K562 (cell line): ENCODE measurements at regions not wholly inside any gene's neighbourhood (a gene's known extent, or its start where the extent isn't known, plus 50 kb on each side); places are given as distances from the start of the nearest gene placed in this dataset.

Experiments
- ATAC-seq: fragments of 200-7000 bp; cut with Tn5 transposase; 3 replicates; pipeline ENCODE4 v1.9.1; 2020; ENCODE audit warnings: moderate library complexity
- BruUV-seq: library from RNA; stranded (reverse); fragments of 400-500 nt; replicated peaks from 2 replicates; lab custom pipeline; 2021; lab: Mats Ljungman, UMichigan
- CTCF ChIA-PET: fragments of 300-600 bp; formaldehyde crosslinking; extraction: SDS; loops from one replicate; lab custom pipeline; 2021; ENCODE audit warnings: low intra/inter-chr PET ratio; lab: Yijun Ruan, JAX
- POLR2A ChIA-PET: fragments of 300-600, 350-650 bp; sonication (Branson Sonifier 250); formaldehyde crosslinking; extraction: SDS; loops from one replicate; lab custom pipeline; 2021; ENCODE audit warnings: antibody characterized with exemption, inconsistent platforms; lab: Yijun Ruan, JAX
- DNase-seq, 4 experiments: peaks; one replicate each; pipeline versions ENCODE4 v3.0.0 to v3.0.0-alpha.2; 2011 to 2018; ENCODE audit warnings: low spot score in 3 of 4, mixed read lengths in 3 of 4; ENCODE audit errors: extremely low read depth in 1 of 4
- FAIRE-seq: peaks from 2 replicates; lab custom pipeline; 2011; peaks lifted over from hg19 to GRCh38; lab: Jason Lieb, UNC
- H2AFZ ChIP-seq: 2 replicates; pipeline ENCODE4 v1.6.0; 2011; ENCODE audit warnings: low read depth, low read length, control low read depth, inconsistent platforms
- H3K27ac ChIP-seq: fragments of 200-600 bp; 3 replicates; pipeline ENCODE4 v1.8.0; 2011; ENCODE audit warnings: low read depth, mild to moderate bottlenecking, control low read depth, inconsistent platforms, low read length, moderate library complexity, mixed read lengths; ENCODE audit errors: extremely low read depth
- H3K27me3 ChIP-seq, 2 experiments: fragments of 300-600 bp in 1 of 2; 2 replicates in 1 of 2; 3 replicates in 1 of 2; pipeline versions ENCODE4 v1.6.0 to v1.8.0; 2011; ENCODE audit warnings: inconsistent platforms in 2 of 2, low read length in 2 of 2, mild to moderate bottlenecking in 1 of 2, mixed read lengths in 1 of 2, moderate library complexity in 1 of 2; ENCODE audit not compliant: control insufficient read depth in 2 of 2, insufficient read depth in 2 of 2
- H3K36me3 ChIP-seq: fragments of 300-600 bp; 3 replicates; pipeline ENCODE4 v1.8.0; 2011; ENCODE audit warnings: mild to moderate bottlenecking, low read length, inconsistent platforms; ENCODE audit not compliant: control insufficient read depth, insufficient read depth
- H3K4me1 ChIP-seq, 2 experiments: fragments of 200-600 bp in 1 of 2; replicated peaks in 1 of 2; 2 replicates in 1 of 2; 3 replicates in 1 of 2; pipeline versions ENCODE4 v1.5.1 to v1.8.0; 2011; ENCODE audit warnings: inconsistent platforms in 2 of 2, low read length in 2 of 2, mild to moderate bottlenecking in 1 of 2, mixed read lengths in 1 of 2, moderate library complexity in 1 of 2; ENCODE audit not compliant: control insufficient read depth in 2 of 2, insufficient read depth in 2 of 2
- H3K4me2 ChIP-seq: 2 replicates; pipeline ENCODE4 v1.6.1; 2011; ENCODE audit warnings: low read length, control low read depth, inconsistent platforms, mixed read lengths; ENCODE audit not compliant: insufficient read depth
- H3K4me3 ChIP-seq: fragments of 200-600 bp; sonication (generic), shearing (Covaris generic); 2 replicates; pipeline ENCODE4 v1.5.1; 2016; ENCODE audit warnings: control low read depth, inconsistent platforms
- H3K79me2 ChIP-seq: fragments of 200-600 bp; 3 replicates; pipeline ENCODE4 v1.8.0; 2011; ENCODE audit warnings: low read length, inconsistent platforms; ENCODE audit not compliant: control insufficient read depth, insufficient read depth
- H3K9ac ChIP-seq, 2 experiments: 2 replicates each; pipeline versions ENCODE4 v1.6.0 to v1.6.1; 2011; ENCODE audit warnings: low read depth in 2 of 2, low read length in 2 of 2, control low read depth in 1 of 2, inconsistent platforms in 1 of 2, mild to moderate bottlenecking in 1 of 2, mixed read lengths in 1 of 2; ENCODE audit not compliant: insufficient read depth in 1 of 2
- H3K9me1 ChIP-seq: one replicate; pipeline ENCODE4 v1.6.0; 2011; ENCODE audit warnings: inconsistent platforms, mild to moderate bottlenecking, low read length, moderate library complexity; ENCODE audit not compliant: control insufficient read depth, insufficient read depth
- H3K9me3 ChIP-seq: replicated peaks from 2 replicates; pipeline ENCODE4 v1.5.1; 2011; ENCODE audit warnings: low read depth, low read length, inconsistent platforms; ENCODE audit not compliant: control insufficient read depth, insufficient read depth
- H4K20me1 ChIP-seq: replicated peaks from 2 replicates; pipeline ENCODE4 v1.6.1; 2011; ENCODE audit warnings: low read length, inconsistent platforms, mixed read lengths; ENCODE audit not compliant: control insufficient read depth, insufficient read depth
- ATF7 ChIP-seq: fragments of 450-650 bp; IDR thresholded peaks from 2 replicates; pipeline ENCODE4 v1.7.1; 2014; ENCODE audit warnings: mild to moderate bottlenecking, moderate library complexity
- FOXM1 ChIP-seq, 2 experiments: fragments of 450-650 bp in 1 of 2; sonication (generic) in 1 of 2; formaldehyde crosslinking in 1 of 2; IDR thresholded peaks; 2 replicates each; pipeline versions ENCODE4 v1.6.1 to v1.9.0; 2017 to 2022; ENCODE audit warnings: low read depth in 2 of 2, mild to moderate bottlenecking in 2 of 2, missing genetic modification reagents in 1 of 2, moderate library complexity in 1 of 2
- MAFF ChIP-seq: IDR thresholded peaks from 2 replicates; pipeline ENCODE4 v1.6.1; 2012; ENCODE audit warnings: low read length, improper control_type of control experiment
- PATZ1 ChIP-seq: fragments of 250-450 bp; sonication (Bioruptor Pico); IDR thresholded peaks from 2 replicates; pipeline ENCODE4 v1.5.0; 2020; ENCODE audit warnings: mild to moderate bottlenecking, borderline replicate concordance
- RBM14 ChIP-seq: fragments of 200-400 bp; formaldehyde crosslinking; IDR thresholded peaks from 2 replicates; pipeline ENCODE4 v1.6.1; 2018; ENCODE audit warnings: low read depth, mild to moderate bottlenecking, low read length, moderate library complexity, borderline replicate concordance; ENCODE audit not compliant: insufficient read depth
- SNAPC5 ChIP-seq: fragments of 250-450 bp; sonication (Bioruptor Pico); IDR thresholded peaks from 2 replicates; pipeline ENCODE4 v1.8.0; 2021; ENCODE audit warnings: moderate library complexity, mild to moderate bottlenecking, inconsistent platforms
- THRB ChIP-seq: fragments of 450-650 bp; formaldehyde crosslinking; conservative IDR thresholded peaks from 2 replicates; pipeline ENCODE4 v1.4.0; 2022; ENCODE audit warnings: mild to moderate bottlenecking, missing genetic modification characterization
- ZNF134 ChIP-seq: fragments of 250-450 bp; sonication (Bioruptor Pico); conservative IDR thresholded peaks from 2 replicates; pipeline ENCODE4 v1.4.0; 2020
- ZNF668 ChIP-seq: fragments of 250-450 bp; sonication (Bioruptor Pico); IDR thresholded peaks from 2 replicates; pipeline ENCODE4 v1.8.0; 2022; ENCODE audit warnings: mild to moderate bottlenecking, inconsistent platforms
- ZNF717 ChIP-seq: fragments of 250-450 bp; sonication (Bioruptor Pico); IDR thresholded peaks from 2 replicates; pipeline ENCODE4 v1.5.0; 2021
- ZNF79 ChIP-seq: fragments of 250-450 bp; sonication (Bioruptor Pico); IDR thresholded peaks from 2 replicates; pipeline ENCODE4 v1.4.0; 2020; ENCODE audit warnings: low read depth, mild to moderate bottlenecking, moderate library complexity
- WGBS: fragments of 100-300 bp; shearing (Covaris generic); methylation state at CpG from one replicate; pipeline ENCODE4 v1.1.6; 2016; ENCODE audit warnings: low coverage, mixed read lengths; ENCODE audit not compliant: insufficient coverage; ENCODE audit errors: missing lambda C conversion rate; 5-methylcytosine and 5-hydroxymethylcytosine counted together
- in situ Hi-C: fragments of 300-500 bp; cut with MboI; formaldehyde crosslinking; loops from 4 replicates; pipeline ENCODE4 v1.15.0; 2018; ENCODE audit warnings: inconsistent platforms, mixed read lengths
- intact Hi-C: fragments of 100-400 bp; cut with micrococcal nuclease; formaldehyde crosslinking; loops from 2 replicates; pipeline ENCODE4 v1.14.2; 2022

- H3K4me2 ChIP-seq = no peak overlapping the region
- ChIA-PET POLR2A (no interaction called here), CTCF (no interaction called here)
- ATAC-seq (no peak), DNase-seq (no peak), FAIRE-seq (no peak)
- H3K9me1 ChIP-seq = no peaks in the 10 kb centered on the region
- H3K79me2 ChIP-seq = no peaks in the 10 kb centered on the region
- 3% methylated on average over 2 of the region's 2 CpGs for WGBS
- no peak overlapping the region for H2AFZ ChIP-seq
- H3K4me3 ChIP-seq = no peak overlapping the region
- BruUV-seq = no TSS peak
- H4K20me1 ChIP-seq = no peaks in the 10 kb centered on the region
- H3K4me1 ChIP-seq = no peaks in the 10 kb centered on the region
- intact Hi-C loops (no loop called here), in situ Hi-C loops (no loop called here)
- no peaks in the 10 kb centered on the region; the same call in 1 of the 2 replicates for H3K9me3 ChIP-seq
- H3K9ac ChIP-seq = no peak overlapping the region
- TF ChIP-seq ZNF79 (CRISPR knock-in tag) = no peak
- no peak for TF ChIP-seq RBM14
- no peak for TF ChIP-seq THRB (CRISPR knock-in tag)
- TF ChIP-seq ZNF668 (CRISPR knock-in tag) = no peak
- no peak for TF ChIP-seq PATZ1 (CRISPR knock-in tag)
- TF ChIP-seq ZNF717 (CRISPR knock-in tag) = no peak
- no peak for TF ChIP-seq ZNF134 (CRISPR knock-in tag)
- TF ChIP-seq FOXM1 (IDR thresholded peaks at IDR 0.05; ENCODE audit: low read depth) = no peak
- no peak for TF ChIP-seq FOXM1 (CRISPR knock-in tag; IDR thresholded peaks at IDR 0.05; ENCODE audit: low read depth)
- no peak for TF ChIP-seq MAFF
- no peak for TF ChIP-seq SNAPC5 (CRISPR knock-in tag)
- TF ChIP-seq ATF7 = no peak
- H3K27ac ChIP-seq = no peak overlapping the region
- no peaks in the 10 kb centered on the region for H3K27me3 ChIP-seq
- no peaks in the 10 kb centered on the region for H3K36me3 ChIP-seq
These were observed 246.5 kb upstream of the PLSCR5 start for GRCh38 chr3:146851665-146852064.
